Posterior cingulate gyrus (tissue), 11 donors: ENCODE measurements at regions not wholly inside any gene's neighbourhood (a gene's known extent, or its start where the extent isn't known, plus 50 kb on each side); places are given as distances from the start of the nearest gene placed in this dataset.

ENCODE experiments used
- DNase-seq, 10 donors: peaks; one replicate each; pipeline versions ENCODE4 v3.0.0 to v3.0.0-alpha.2; 2020 to 2021; ENCODE audit warnings: mixed read lengths in 3 of 10
- intact Hi-C: fragments of 100-400 bp; cut with DNase I; formaldehyde crosslinking; loops from one replicate; pipeline ENCODE4 v1.15.1; 2023

GRCh38 chr19:13557756-13558398, 51.6 kb upstream of the CACNA1A start:
- peak in 3 of 10 donors; percentile 12 to 51 (median 24) for DNase-seq
- intact Hi-C loops, result no loop called here

GRCh38 chr19:13556552-13556951, 50.3 kb upstream of the CACNA1A start:
- DNase-seq, result peak in 5 of 10 donors; percentile 9 to 83 (median 21)
- intact Hi-C loops, result no loop called here
